NT2/D1 (cell line): ENCODE measurements at regions not wholly inside any gene's neighbourhood (a gene's known extent, or its start where the extent isn't known, plus 50 kb on each side); places are given as distances from the start of the nearest gene placed in this dataset.

Experiments used
- SUZ12 ChIP-seq: IDR thresholded peaks from 2 replicates; pipeline ENCODE4 v1.6.1; 2011; ENCODE audit not compliant: insufficient read length, insufficient read depth; ENCODE audit errors: extremely low read depth
- YY1 ChIP-seq: IDR thresholded peaks from 2 replicates; pipeline ENCODE4 v1.6.1; 2011; ENCODE audit not compliant: insufficient read length, insufficient read depth

DNA sequence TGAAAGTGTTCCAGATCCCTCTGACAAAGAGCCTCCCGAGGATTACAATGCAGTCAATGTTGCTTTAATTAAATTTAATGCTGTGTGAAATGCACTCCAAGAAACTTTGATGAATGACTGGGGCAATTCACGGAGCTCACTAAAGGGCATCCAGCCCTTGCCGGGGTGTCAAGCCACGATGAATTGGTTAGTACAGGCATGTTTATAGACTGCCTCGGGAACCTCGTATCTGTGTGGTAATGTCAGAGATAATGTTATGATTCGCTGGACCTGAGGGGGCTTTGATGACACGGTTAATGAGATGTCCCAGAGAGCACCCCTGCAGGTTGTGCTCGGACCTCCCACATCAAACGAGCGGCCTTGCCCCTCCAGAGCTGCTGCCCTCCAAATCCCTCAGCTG is 428.8 kb downstream of the NKX6-1 start:
- TF ChIP-seq SUZ12: no peak
- no peak for TF ChIP-seq YY1
